ENCODE measurements at regions not wholly inside any gene's neighbourhood (a gene's known extent, or its start where the extent isn't known, plus 50 kb on each side); places are given as distances from the start of the nearest gene placed in this dataset.

DNA sequence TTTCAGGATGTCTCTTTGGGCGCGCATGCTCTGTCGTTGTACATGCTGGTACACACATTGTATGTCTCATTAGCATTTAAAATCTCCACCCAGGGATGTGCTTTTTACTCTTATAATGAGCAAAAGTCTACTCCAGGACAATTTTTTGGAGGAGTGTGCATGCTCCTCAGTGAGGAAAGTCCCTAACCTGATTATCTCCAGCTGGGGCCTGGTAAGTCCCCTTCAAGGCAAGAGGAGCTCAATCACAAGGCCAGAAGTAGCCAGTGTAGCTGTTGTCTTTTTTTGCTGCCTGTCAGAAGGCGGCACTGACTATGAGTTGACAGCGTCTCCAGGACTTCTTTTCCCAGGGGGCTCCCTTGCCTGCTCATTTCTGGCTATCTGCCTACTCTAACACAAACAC is 218.3 kb upstream of the CNTN1 start:
- no peak for FAIRE-seq
- DNase-seq: no peak
- peaks cover 0 to 4% (median 0%) of the 10 kb centered on the region in 4 donors for H3K27me3 ChIP-seq
- no peak overlapping the region for H3K27ac ChIP-seq
- no peaks in the 10 kb centered on the region for H3K36me3 ChIP-seq
- intact Hi-C loops (cut with DNase I): no loop called here
- H3K9me3 ChIP-seq: no peaks in the 10 kb centered on the region
- ATAC-seq: no peak
- TF ChIP-seq, protein P1, sequence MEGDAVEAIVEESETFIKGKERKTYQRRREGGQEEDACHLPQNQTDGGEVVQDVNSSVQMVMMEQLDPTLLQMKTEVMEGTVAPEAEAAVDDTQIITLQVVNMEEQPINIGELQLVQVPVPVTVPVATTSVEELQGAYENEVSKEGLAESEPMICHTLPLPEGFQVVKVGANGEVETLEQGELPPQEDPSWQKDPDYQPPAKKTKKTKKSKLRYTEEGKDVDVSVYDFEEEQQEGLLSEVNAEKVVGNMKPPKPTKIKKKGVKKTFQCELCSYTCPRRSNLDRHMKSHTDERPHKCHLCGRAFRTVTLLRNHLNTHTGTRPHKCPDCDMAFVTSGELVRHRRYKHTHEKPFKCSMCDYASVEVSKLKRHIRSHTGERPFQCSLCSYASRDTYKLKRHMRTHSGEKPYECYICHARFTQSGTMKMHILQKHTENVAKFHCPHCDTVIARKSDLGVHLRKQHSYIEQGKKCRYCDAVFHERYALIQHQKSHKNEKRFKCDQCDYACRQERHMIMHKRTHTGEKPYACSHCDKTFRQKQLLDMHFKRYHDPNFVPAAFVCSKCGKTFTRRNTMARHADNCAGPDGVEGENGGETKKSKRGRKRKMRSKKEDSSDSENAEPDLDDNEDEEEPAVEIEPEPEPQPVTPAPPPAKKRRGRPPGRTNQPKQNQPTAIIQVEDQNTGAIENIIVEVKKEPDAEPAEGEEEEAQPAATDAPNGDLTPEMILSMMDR (IDR thresholded peaks at IDR 0.05): no peak
- 76 to 84% methylated on average over 5 of the region's 5 CpGs for WGBS, 2 donors
- no peaks in the 10 kb centered on the region for H3K4me1 ChIP-seq
- H3K4me3 ChIP-seq: no peak overlapping the region

GRCh38 chr12:40474630-40475029 is 217.6 kb upstream of the CNTN1 start:
- Histone ChIP-seq H3K4me3 (no peak overlapping the region), H3K27ac (no peak overlapping the region), H3K36me3 (no peaks in the 10 kb centered on the region), H3K9me3 (no peaks in the 10 kb centered on the region), H3K27me3 (peaks cover 0 to 4% (median 0%) of the 10 kb centered on the region in 4 donors), H3K4me1 (no peaks in the 10 kb centered on the region)
- ATAC-seq (no peak), DNase-seq (no peak), FAIRE-seq (no peak)
- intact Hi-C loops (cut with DNase I): no loop called here
- TF ChIP-seq, protein P1 (IDR thresholded peaks at IDR 0.05): no peak
- 29 to 38% methylated on average over 1 of the region's 1 CpG for WGBS, 2 donors

DNA sequence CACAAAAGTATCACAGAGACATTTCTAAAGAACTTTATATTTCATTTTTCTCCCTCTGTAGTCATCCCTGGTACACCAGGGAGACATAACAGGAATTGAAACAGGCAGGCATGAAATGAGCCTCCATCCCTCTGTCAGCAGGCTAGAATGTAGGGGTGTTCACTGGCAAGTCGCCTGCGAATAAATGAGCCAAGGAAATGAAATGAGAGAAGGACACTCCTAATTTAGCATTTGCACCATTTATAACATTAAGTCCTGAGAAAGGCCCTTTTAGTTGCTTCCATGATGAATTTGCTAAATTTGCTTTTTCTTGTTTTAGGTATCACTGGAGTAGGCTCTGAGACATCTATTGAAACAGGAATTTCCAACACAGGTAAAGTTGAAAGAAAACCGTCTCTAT is 192.4 kb upstream of the CNTN1 start:
- intact Hi-C loops (cut with DNase I): no loop called here
- TF ChIP-seq, protein P1 (IDR thresholded peaks at IDR 0.05): no peak
- FAIRE-seq: no peak
- no peak for ATAC-seq
- Histone ChIP-seq H3K4me1 (peaks cover 0 to 8% (median 0%) of the 10 kb centered on the region in 3 donors), H3K27ac (no peak overlapping the region), H3K36me3 (no peaks in the 10 kb centered on the region), H3K4me3 (no peak overlapping the region), H3K27me3 (no peaks in the 10 kb centered on the region), H3K9me3 (no peaks in the 10 kb centered on the region)
- DNase-seq: no peak
- WGBS, 2 donors: 68 to 72% methylated on average over 3 of the region's 3 CpGs

DNA sequence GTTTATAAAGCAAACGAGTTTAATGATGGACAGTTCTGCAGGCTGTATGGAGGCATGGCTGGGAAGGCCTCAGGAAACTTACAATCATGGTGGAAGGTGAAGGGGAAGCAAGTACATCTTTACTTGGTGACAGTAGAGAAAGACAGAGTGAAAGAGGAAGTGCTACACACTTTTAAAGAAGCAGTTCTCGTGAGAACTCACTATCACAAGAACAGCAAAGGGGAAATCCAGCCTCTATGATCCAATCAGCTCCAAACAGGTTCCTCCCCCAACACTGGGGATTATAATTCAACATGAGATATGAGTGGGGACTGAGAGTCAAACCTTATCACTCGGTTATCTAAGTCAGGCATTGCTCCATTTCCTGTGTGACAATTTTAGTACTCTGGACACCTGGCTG is 189.9 kb upstream of the CNTN1 start:
- Histone ChIP-seq H3K27me3 (no peaks in the 10 kb centered on the region), H3K36me3 (no peaks in the 10 kb centered on the region), H3K27ac (no peak overlapping the region), H3K4me3 (no peak overlapping the region), H3K9me3 (no peaks in the 10 kb centered on the region), H3K4me1 (no peaks in the 10 kb centered on the region)
- FAIRE-seq (no peak), DNase-seq (no peak), ATAC-seq (no peak)
- TF ChIP-seq, protein P1 (IDR thresholded peaks at IDR 0.05): no peak
- 36 to 50% methylated on average over 3 of the region's 3 CpGs for WGBS, 2 donors
- intact Hi-C loops (cut with DNase I): no loop called here

DNA sequence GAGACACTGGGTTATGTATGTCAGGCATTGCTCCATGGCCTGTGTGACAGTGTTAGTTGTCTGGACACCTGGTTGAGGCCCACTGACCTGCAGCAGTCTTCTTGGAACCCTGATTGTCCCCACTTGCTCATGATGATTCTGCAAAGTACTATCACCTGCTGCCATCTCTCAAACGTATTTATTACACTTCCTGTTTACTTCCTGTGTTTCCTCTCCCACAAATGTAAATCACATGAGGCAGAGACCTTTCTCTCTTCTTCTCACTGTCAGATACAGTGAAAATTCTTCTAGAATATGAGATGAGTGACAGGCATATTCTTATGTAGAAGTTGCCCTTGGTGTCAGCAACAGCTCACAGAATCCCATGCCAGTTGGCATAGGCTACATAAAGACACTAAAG is 186.9 kb upstream of the CNTN1 start:
- DNase-seq: no peak
- TF ChIP-seq, protein P1 (IDR thresholded peaks at IDR 0.05): no peak
- Histone ChIP-seq H3K36me3 (no peaks in the 10 kb centered on the region), H3K4me1 (no peaks in the 10 kb centered on the region), H3K27ac (no peak overlapping the region), H3K9me3 (no peaks in the 10 kb centered on the region), H3K27me3 (no peaks in the 10 kb centered on the region), H3K4me3 (no peak overlapping the region)
- intact Hi-C loops (cut with DNase I): no loop called here
- FAIRE-seq: no peak
- 10 to 29% methylated on average over 1 of the region's 1 CpG for WGBS, 2 donors
- no peak for ATAC-seq

Measured in pancreas (tissue), 10 donors.